Tibial nerve (tissue), 4 donors: ENCODE measurements at regions not wholly inside any gene's neighbourhood (a gene's known extent, or its start where the extent isn't known, plus 50 kb on each side); places are given as distances from the start of the nearest gene placed in this dataset.

Experiments used
- DNase-seq, 2 donors: peaks; one replicate each; pipeline ENCODE4 v3.0.0-alpha.2; 2019; ENCODE audit warnings: low spot score in 2 of 2
- H3K27ac ChIP-seq, 4 donors: fragments of 200-600 bp; sonication (generic) in 3 of 4; one replicate each; pipeline ENCODE4 v1.5.1; 2017 to 2019; ENCODE audit warnings: mild to moderate bottlenecking in 1 of 4
- H3K27me3 ChIP-seq, 2 donors: fragments of 200-600 bp; sonication (generic) in 1 of 2; one replicate each; pipeline versions ENCODE4 v1.5.1 to v1.6.0; 2017 to 2019
- H3K36me3 ChIP-seq, 3 donors: fragments of 200-600 bp; sonication (generic); one replicate each; pipeline ENCODE4 v1.5.1; 2018 to 2019
- H3K4me1 ChIP-seq, 4 donors: fragments of 200-600 bp; sonication (generic) in 3 of 4; one replicate each; pipeline ENCODE4 v1.5.1; 2017 to 2019
- H3K4me3 ChIP-seq, 4 donors: fragments of 200-600 bp; sonication (generic) in 3 of 4; one replicate each; pipeline ENCODE4 v1.5.1; 2017 to 2019; ENCODE audit warnings: mild to moderate bottlenecking in 1 of 4, moderate library complexity in 1 of 4
- H3K9me3 ChIP-seq, 4 donors: fragments of 200-600 bp; sonication (generic) in 3 of 4; one replicate each; pipeline ENCODE4 v1.5.1; 2017 to 2019
- EP300 ChIP-seq, 2 donors: sonication (generic); formaldehyde crosslinking; IDR thresholded peaks; one replicate each; pipeline ENCODE4 v1.6.1; 2017; ENCODE audit warnings: antibody characterized with exemption in 2 of 2, mild to moderate bottlenecking in 1 of 2
- POLR2A ChIP-seq, 2 donors: fragments of 450-650 bp; IDR thresholded peaks; one replicate each; pipeline ENCODE4 v1.6.1; 2017; ENCODE audit warnings: antibody characterized with exemption in 2 of 2, mild to moderate bottlenecking in 2 of 2, moderate library complexity in 2 of 2
- WGBS, 2 donors: methylation state at CpG; one replicate each; pipeline ENCODE4 v1.1.5; 2018; 5-methylcytosine and 5-hydroxymethylcytosine counted together
- TF ChIP-seq, protein P1 (sequence below), 5 experiments: fragments of 200-600 bp in 3 of 5; fragments of 450-650 bp in 2 of 5; sonication (generic) in 3 of 5; IDR thresholded peaks; one replicate each; pipeline ENCODE4 v1.5.1; 2016 to 2019; ENCODE audit warnings: antibody characterized with exemption in 5 of 5, mild to moderate bottlenecking in 3 of 5, moderate library complexity in 2 of 5

DNA sequence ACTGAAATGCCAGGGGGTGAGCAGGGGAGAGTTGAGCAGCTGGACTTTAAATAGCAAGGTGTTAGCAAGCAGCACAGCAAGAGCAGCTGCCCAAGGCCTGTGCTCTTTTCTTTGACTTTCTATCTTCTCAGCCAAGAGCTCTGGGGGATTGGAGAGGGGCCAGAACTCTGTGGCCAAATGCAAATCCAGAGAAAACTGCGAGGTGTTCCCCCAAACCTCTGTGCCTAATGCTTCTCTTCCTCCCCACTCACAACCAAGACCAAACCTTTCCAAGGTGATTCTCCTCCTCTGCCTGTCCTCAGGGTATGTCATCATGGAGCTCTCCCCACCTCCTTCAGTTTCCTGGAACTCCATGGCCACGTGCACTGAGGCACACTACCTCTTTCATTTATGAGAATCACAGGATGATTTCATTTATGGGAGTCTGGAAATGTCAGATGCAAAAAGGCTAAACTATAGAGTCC lies 118.7 kb upstream of the WWC1 start:
- H3K4me1 ChIP-seq, result peaks cover 0 to 4% (median 0%) of the 10 kb centered on the region in 4 donors
- no peaks in the 10 kb centered on the region for H3K27me3 ChIP-seq
- H3K9me3 ChIP-seq, result no peaks in the 10 kb centered on the region
- WGBS, 2 donors, result 42 to 48% methylated on average over 2 of the region's 2 CpGs
- no peak overlapping the region for H3K27ac ChIP-seq
- no peak overlapping the region for H3K4me3 ChIP-seq
- DNase-seq, result no peak
- TF ChIP-seq POLR2A (IDR thresholded peaks at IDR 0.05), result no peak
- no peaks in the 10 kb centered on the region for H3K36me3 ChIP-seq

DNA sequence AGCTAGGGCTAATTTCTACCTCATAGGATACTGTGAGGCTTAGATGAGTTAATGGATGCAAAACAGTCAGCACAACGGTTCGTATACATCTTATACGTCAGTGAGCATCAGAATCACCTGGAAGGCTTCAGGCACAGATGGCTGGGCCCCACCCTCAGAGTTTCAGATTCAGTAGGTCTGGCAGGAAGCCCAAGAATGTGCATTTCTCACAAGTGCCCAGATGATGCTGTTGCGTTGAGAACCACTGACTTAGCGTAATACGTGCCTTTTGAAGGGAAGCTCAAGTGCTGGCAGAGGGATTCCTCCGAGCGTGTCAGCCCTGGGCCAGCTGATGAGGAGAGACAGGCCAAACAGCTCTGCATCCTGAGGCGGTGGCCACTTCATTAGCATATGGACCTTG lies 117.1 kb upstream of the WWC1 start:
- no peak overlapping the region for H3K4me3 ChIP-seq
- H3K9me3 ChIP-seq, result no peaks in the 10 kb centered on the region
- no peak for DNase-seq
- 84 to 88% methylated on average over 9 of the region's 9 CpGs for WGBS, 2 donors
- TF ChIP-seq EP300 (IDR thresholded peaks at IDR 0.05) (no peak), POLR2A (IDR thresholded peaks at IDR 0.05) (no peak)
- TF ChIP-seq, protein P1, sequence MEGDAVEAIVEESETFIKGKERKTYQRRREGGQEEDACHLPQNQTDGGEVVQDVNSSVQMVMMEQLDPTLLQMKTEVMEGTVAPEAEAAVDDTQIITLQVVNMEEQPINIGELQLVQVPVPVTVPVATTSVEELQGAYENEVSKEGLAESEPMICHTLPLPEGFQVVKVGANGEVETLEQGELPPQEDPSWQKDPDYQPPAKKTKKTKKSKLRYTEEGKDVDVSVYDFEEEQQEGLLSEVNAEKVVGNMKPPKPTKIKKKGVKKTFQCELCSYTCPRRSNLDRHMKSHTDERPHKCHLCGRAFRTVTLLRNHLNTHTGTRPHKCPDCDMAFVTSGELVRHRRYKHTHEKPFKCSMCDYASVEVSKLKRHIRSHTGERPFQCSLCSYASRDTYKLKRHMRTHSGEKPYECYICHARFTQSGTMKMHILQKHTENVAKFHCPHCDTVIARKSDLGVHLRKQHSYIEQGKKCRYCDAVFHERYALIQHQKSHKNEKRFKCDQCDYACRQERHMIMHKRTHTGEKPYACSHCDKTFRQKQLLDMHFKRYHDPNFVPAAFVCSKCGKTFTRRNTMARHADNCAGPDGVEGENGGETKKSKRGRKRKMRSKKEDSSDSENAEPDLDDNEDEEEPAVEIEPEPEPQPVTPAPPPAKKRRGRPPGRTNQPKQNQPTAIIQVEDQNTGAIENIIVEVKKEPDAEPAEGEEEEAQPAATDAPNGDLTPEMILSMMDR (IDR thresholded peaks at IDR 0.05), result no peak
- no peak overlapping the region for H3K27ac ChIP-seq
- H3K27me3 ChIP-seq, result no peaks in the 10 kb centered on the region
- H3K36me3 ChIP-seq, result no peaks in the 10 kb centered on the region
- peaks cover 0 to 13% (median 0%) of the 10 kb centered on the region in 4 donors for H3K4me1 ChIP-seq

DNA sequence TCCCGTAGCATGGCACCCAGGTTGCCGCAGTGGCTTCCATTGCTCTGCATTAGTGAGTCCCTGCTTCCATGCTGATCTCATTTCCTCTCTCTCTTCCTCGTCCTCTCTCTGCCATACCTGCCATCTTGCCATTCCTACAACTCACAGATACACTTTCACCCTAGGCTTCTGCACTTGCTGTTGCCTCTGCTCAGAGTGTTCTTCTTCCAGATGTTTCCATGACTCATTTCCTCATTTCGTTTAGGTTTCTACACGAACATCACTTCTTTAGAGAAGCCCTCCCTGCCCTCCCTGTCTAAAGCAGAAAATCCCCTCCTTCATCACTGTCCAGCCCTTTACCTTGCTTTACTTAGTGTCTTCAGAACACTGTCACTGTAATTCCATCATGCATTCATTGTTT lies 115.2 kb upstream of the WWC1 start:
- Histone ChIP-seq H3K4me1 (peaks cover 0 to 13% (median 0%) of the 10 kb centered on the region in 4 donors), H3K4me3 (no peak overlapping the region), H3K27me3 (no peaks in the 10 kb centered on the region), H3K9me3 (no peaks in the 10 kb centered on the region), H3K27ac (no peak overlapping the region), H3K36me3 (no peaks in the 10 kb centered on the region)
- TF ChIP-seq EP300 (IDR thresholded peaks at IDR 0.05), result no peak
- TF ChIP-seq, protein P1 (IDR thresholded peaks at IDR 0.05), result no peak
- no peak for TF ChIP-seq POLR2A (IDR thresholded peaks at IDR 0.05)
- 76% methylated on average over 5 of the region's 5 CpGs for WGBS, 2 donors
- no peak for DNase-seq

DNA sequence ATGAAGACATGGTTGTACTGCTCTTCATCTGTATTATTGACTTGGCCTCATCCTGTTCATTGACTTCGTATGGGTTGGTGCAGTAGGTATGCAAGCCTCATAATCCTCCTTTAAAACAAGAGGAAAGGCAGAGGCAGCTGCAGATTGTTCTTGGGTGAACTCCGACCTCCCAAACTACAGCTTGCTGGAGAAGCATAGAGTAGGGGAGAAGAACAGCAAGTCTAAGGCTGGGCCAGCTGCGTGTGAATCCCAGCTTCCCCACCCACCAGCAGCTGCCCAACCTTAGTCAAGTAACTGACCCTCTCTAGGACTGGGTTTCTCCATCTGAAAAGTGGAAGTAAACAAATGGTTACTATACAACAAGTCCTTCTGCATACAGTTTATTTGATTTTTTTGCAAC lies 114.5 kb upstream of the WWC1 start:
- Histone ChIP-seq H3K27ac (no peak overlapping the region), H3K4me1 (peaks cover 0 to 13% (median 0%) of the 10 kb centered on the region in 4 donors), H3K9me3 (no peaks in the 10 kb centered on the region), H3K27me3 (no peaks in the 10 kb centered on the region), H3K36me3 (no peaks in the 10 kb centered on the region), H3K4me3 (no peak overlapping the region)
- no peak for TF ChIP-seq EP300 (IDR thresholded peaks at IDR 0.05)
- TF ChIP-seq POLR2A (IDR thresholded peaks at IDR 0.05), result no peak
- TF ChIP-seq, protein P1 (IDR thresholded peaks at IDR 0.05), result no peak
- 61 to 62% methylated on average over 3 of the region's 3 CpGs for WGBS, 2 donors
- no peak for DNase-seq

DNA sequence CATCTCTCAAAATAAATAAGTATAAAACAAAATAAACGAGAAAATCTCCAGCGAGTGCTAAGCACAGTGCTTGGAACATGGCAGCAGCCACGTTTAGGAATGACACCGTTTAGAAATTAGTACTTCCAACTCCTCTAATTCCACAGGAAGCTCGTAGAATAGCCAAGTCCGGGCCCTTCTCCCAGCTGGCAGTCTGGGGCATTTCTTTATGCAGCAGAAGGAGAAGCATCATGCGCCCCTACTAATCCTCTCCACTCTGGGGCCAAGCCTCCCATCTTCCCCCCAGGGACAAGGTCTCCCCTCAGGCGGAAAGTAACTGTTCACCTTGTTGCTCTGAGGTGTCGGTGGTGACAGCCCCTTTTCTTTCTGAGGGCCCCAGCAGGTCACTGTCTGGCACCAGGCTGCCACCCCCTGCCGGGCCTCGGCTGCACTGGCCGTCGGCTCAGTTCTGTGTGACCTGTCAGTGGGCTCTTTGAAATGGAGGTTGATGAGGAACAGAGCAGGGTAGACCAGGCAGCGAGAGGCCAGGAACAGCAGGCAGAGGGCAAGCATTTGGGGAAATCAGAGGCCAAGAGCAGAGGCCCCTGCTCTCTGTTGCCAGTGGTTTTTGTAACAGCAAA lies 113.5 kb upstream of the WWC1 start:
- H3K9me3 ChIP-seq, result no peaks in the 10 kb centered on the region
- H3K4me3 ChIP-seq, result no peak overlapping the region
- no peak for TF ChIP-seq EP300 (IDR thresholded peaks at IDR 0.05)
- no peak for TF ChIP-seq POLR2A (IDR thresholded peaks at IDR 0.05)
- TF ChIP-seq, protein P1 (IDR thresholded peaks at IDR 0.05), result no peak
- H3K4me1 ChIP-seq, result peaks cover 0 to 13% (median 0%) of the 10 kb centered on the region in 4 donors
- whole genome bisulfite sequencing, 2 donors, result 46 to 47% methylated on average over 14 of the region's 14 CpGs
- H3K27ac ChIP-seq, result peak overlapping the region in 2 of 4 donors; percentile 17 to 18
- no peaks in the 10 kb centered on the region for H3K27me3 ChIP-seq
- H3K36me3 ChIP-seq, result no peaks in the 10 kb centered on the region
- no peak for DNase-seq
